ENCODE measurements at regions not wholly inside any gene's neighbourhood (a gene's known extent, or its start where the extent isn't known, plus 50 kb on each side); places are given as distances from the start of the nearest gene placed in this dataset.

- TF ChIP-seq CTCF (IDR thresholded peaks at IDR 0.05), result no peak
- TF ChIP-seq POLR2A (IDR thresholded peaks at IDR 0.05), result no peak
Measured at GRCh38 chr12:126898562-126898961, 1368.4 kb upstream of the TMEM132C start.

Data from adrenal gland (tissue), 5 donors.